Transverse colon (tissue), 3 donors: ENCODE measurements at regions not wholly inside any gene's neighbourhood (a gene's known extent, or its start where the extent isn't known, plus 50 kb on each side); places are given as distances from the start of the nearest gene placed in this dataset.

Experiments used
- CTCF ChIP-seq, 5 experiments: fragments of 200-600 bp in 3 of 5; fragments of 450-650 bp in 2 of 5; sonication (generic) in 3 of 5; IDR thresholded peaks; 1 replicate in 2 of 5; 2 replicates in 3 of 5; pipeline ENCODE4 v1.5.1; 2016 to 2017; ENCODE audit warnings: antibody characterized with exemption in 5 of 5, inconsistent platforms in 3 of 5, mild to moderate bottlenecking in 2 of 5, moderate library complexity in 1 of 5
- EP300 ChIP-seq: sonication (generic); formaldehyde crosslinking; IDR thresholded peaks from one replicate; pipeline ENCODE4 v1.6.1; 2017; ENCODE audit warnings: antibody characterized with exemption, low read depth
- POLR2A ChIP-seq: fragments of 450-650 bp; IDR thresholded peaks from one replicate; pipeline ENCODE4 v1.6.1; 2016; ENCODE audit warnings: antibody characterized with exemption, mild to moderate bottlenecking, moderate library complexity

DNA sequence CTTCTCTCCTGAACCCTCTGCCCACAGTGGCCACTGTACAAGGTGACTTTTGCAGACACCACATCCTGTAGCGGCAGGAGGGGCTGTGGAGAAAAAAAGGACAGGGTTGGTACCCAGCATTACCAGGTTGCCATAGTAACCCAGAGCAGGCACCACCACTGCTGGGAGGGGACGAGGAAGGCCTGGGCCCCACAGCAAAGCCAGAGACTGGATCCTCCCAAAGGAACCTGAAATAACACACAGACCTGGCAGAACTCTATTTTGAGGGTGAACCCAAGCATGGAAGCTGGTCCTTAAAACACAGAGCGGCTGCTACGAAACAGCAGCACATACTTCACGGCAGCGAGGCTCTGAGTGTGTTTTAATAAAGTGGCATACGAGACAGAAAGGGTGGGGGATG is 380.6 kb downstream of the CTTN start:
- TF ChIP-seq CTCF (IDR thresholded peaks at IDR 0.05) (no peak), EP300 (no peak), POLR2A (no peak)
